Stimulated activated CD4-positive, alpha-beta T cell treated with anti-CD3 and anti-CD28 coated beads, Interleukin-1b, Interleukin-23, amount 100 ng/mL, for 4 hours (primary cell): ENCODE measurements at regions not wholly inside any gene's neighbourhood (a gene's known extent, or its start where the extent isn't known, plus 50 kb on each side); places are given as distances from the start of the nearest gene placed in this dataset.
A peak's percentile ranks its signal among the peaks of the same experiment; 100 is the strongest.

Experiments
- DNase-seq, 2 donors: peaks; one replicate each; pipeline ENCODE4 v3.0.0-alpha.2; 2020; ENCODE audit warnings: low read depth in 2 of 2

DNA sequence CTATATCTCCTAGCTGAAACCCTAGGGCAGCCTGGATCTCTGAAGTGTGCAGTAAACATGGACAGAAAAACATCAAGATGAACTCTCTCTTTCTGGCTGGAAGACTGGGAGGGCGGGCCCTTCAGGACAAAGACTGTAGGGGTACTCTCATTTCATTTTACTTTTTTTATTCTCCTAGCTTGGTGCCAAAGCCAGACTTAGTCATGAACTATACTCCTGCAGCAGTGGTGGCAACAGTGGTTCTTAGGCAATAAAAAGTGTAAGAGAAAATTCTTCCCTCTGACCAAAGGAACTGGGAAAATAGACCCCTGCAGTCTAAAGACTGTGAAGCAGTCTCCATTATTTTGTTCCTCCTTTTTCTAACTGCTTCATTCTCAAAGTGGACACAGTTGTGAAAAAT lies 213.8 kb upstream of the JUN start:
- no peak for DNase-seq

DNA sequence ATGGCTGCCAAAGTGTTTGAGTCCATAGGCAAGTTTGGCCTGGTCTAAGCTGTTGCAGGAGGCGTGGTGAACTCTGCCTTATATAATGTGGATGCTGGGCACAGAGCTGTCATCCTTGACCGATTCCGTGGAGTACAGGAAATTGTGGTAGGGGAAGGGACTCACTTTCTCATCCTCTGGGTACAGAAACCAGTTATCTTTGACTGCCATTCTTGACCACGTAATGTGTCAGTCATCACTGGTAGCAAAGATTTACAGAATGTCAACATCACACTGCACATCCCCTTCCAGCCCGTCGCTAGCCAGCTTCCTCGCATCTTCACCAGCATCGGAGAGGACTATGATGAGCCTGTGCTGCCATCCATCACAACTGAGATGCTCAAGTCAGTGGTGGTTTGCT lies 215.8 kb upstream of the JUN start:
- DNase-seq: no peak

DNA sequence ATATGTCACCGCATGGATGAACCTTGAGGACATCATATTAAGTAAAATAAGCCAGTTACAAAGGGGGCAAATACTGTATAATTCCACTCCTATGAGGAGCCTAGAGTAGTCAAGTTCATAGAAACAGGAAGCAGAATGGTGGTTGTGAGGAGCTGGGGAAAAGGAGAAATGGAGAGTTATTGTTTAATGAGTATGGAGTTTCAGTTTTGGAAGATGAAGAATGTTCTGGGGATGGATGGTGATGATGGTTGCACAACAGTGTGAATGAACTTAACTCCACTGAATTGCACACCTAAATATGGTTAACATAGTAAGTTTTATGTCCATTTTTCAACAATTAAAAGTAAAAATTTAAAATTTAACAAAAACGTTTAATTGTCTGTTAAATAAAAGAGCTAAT lies 220.9 kb upstream of the JUN start:
- DNase-seq: no peak

DNA sequence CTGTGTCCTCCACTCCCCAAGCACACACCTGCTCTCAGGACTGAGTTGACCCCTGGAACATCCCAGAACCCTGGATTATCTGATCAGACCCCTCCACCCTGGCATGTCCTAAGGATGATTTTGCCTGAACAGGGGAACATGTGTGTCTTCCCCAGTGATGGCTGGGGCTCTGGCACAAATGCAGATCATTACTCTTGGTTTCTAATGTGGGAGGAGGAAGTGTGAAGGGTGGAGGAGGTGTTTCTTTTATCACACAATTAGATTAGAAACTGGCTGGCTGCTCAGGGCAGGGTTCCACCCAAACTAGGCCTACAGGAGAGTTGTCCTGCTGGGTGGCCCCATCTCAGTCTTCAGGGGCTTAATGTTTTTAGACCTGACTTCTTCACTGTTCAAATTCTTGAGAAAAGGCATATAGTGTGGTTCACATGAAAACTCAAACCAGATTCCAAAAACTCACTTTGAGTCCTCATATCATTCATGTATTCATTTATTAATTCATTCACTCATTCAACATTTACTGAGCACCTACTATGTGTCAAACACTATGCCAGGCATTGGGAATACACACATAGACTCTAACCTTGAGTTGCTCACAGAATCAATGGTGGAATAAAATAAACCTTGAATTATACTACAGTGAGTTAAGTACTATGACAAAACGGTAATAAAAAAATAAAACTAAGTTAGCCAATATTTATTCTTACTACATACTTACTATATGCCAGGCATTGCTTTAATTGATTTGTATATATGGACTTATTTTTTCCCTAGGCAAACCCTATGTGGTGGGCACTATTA lies 221.8 kb upstream of the JUN start:
- no peak for DNase-seq

DNA sequence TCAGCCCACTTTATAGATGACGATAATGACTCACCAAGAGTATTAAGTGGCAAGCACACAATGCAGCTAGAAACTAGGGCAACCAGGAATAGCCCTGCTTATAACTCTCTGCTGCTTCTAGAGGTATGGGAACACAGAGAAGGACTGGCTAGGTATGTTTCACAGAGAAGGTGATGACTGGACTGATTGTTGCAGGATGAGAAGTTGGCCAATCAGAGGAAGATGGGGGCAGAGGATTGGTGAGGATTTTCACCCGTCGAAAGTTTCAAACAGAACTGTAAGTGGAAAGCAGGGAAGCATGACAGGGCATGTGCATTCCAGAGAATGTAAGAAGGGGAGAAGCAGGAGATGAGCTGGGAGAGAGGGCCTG lies 222.4 kb upstream of the JUN start:
- DNase-seq: no peak

DNA sequence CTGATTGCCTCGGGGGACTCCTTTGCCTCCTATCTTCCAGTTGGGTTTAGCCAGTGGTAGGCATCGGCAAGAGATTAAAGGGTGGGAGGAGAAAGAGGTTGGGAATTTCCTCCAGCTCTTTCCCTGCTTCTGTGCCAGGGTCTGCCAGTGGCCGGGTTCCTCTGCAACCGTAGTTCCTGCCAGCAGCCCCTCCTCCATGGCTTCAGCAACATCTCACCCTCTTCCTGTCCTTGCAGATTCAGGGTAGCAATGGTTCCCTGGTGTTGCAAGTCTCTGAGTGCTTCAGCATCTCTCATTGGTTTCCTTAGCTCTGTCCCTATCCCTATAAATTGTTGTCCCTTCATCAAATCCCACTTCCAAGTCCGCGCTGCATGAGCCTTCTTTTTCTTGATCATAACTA lies 223.1 kb upstream of the JUN start:
- no peak for DNase-seq

DNA sequence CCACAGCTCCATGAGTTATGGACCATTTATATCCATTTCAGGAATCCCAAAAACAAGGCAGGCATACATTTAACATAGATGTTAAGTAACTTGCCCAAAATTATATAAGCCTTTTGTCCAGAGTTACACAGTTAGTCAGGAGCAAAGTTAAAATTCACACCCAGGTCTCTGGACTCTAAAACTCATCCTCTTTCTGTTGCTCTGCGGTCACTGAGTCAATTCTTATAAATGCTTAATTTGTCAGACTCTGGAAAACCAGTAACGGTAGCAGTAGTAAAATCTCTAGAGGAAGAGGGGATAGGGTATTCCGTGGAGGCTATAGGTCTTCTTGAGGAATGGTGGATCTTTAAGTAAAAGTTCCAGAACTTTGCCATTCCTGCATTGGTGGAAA lies 223.6 kb upstream of the JUN start:
- DNase-seq: no peak

DNA sequence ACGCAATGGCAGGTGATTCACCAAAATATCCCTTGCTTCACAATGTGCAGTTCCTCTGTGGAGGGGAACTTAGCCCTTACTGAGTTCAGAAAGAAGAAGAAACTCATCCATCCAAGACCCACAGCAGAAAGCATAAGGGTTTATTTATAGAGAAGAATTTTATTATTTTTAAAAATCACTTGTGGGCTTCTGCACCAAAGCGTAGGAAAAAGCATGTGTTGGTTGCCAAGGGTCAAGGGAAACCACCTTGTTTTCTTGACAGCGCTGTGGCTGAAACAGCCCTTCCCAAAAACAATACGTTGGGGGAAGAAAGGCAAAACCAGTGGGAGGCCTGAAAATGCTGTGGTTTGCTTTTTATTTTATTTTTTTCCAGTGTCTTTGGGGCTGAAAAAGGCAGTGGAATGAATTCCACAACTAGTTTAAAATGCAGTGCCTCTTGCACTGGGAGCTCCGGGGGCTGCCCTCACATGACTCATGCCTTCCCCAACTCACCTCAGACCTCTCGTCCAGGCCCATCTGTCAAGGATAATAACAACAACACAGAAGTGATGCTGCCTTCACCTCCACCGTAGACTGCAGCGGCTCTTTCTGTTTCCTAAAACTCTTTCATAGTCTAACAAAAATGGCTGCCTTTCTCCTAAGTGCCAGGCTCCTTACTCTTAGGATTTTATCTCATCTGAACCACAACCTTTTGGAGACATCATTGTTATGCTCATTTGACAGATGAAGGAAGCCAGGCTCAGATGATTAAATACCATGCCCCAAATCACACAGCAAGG lies 224.2 kb upstream of the JUN start:
- DNase-seq: no peak

DNA sequence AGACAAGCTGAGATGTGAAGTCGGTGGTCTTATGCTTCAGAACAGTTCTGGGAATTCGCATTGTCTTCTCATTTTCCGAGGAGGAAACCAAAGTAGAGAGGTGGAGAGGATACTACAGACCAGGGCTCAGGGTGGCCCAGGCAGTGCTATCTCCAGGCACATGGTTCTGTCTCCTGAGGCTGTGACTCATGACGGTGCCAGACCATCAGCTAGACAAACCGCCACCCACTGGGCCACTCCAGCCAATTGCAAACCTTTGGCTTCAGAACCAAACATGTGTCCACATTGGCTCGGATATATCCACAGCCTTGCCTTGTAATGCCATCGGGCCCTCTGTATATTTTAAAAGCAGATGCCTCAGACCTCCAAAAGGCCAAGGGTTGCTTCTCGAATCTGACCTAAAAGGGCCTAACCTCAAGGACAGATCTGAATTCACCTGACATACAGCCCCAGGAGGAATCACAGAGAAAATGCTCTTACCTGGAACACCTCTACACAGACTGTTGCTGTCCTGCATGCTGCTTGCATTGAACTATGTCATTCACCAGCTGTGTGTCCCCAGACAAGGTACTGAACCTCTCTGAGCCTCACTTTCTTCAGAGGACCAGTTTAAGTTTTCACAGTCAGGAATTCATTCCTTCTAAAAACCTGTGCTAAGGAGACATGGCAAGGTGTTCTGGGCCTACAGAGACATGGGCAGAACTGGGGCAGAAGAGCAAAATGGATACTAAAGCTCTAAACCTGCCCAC lies 224.9 kb upstream of the JUN start:
- no peak for DNase-seq

DNA sequence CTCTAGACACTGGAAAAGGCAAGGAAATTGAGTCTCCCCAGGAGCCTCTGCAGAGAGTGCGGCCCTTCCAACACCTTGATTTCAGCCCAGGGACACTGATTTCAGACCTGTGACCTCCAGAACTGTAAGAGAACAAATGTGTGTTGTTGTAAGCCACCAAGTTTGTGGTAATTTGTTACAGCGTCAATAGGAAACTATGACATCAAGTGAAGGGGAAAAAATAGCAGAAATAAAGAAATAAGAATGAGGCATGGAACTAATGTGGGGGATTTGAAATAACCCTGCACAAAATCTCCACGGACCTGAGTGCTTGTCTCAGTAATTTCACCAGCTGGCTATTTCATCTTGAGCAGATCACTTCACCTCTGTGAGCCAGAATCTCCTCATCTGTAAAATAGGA lies 227.8 kb upstream of the JUN start:
- DNase-seq: no peak

DNA sequence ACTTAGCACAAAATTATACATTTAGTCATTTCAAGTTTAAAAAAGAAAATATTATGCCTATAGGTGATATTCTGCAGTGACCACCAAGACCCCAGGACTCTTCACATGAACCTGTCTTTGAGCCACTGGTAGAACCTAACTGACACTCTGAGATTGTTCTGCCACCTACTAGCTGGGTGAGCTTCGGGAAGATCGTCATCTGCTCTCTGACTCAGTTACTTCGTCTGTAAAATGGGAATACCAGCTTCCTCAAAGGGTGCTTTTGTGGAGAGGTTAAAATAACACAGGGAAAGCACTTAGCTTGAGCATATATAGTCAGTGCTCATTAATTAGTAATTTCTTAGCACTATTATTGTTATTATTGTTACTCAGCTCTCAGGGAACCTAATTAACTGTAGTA lies 228.5 kb upstream of the JUN start:
- DNase-seq: no peak

DNA sequence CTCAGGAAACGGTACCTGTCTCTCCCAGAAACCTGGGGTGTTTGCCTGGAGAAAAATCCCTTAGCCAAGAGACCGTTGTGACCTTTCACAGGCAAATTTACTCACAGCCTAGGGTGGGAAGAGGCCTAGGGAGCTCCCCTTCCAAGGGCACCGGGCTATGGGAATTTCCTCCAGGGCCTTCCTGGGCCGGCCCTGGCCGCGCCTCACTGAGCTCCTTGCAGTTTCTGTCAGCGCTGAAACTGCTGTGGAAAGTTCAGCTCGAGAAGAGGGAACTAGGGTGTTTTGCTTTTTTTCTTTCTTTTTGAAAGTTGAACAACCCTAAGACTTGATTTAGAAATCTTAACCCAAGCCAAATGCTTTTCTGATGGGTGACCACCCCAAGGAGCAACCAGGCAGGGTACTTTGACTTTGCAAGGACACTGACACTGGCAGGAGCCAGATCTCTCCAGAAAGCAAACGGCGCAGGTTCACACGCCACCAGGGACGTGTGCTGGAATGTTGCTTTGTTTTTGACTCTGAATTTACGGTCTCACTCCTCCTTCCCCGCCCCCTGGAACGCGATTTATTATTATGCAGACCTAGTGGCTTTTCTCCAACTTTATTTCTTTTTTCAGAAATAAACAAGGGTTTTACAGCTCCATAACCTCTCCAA lies 229.6 kb upstream of the JUN start:
- DNase-seq: no peak

DNA sequence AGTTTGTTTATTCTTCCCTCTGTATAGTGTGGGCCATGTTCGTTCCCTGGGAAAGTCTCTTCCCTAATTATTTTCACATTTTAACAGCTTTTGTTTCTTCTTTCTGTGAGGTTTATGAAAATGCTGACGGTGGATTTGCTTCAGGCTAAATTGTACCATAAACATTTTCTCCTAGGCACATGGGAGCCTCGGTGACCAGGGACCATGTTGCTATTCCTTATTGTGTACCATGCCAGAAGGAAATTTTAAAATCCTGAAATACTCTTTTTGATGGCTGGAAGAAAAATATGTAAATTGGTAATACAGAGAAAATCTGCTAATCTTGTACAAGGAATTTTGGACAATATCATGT lies 230.1 kb upstream of the JUN start:
- no peak for DNase-seq

DNA sequence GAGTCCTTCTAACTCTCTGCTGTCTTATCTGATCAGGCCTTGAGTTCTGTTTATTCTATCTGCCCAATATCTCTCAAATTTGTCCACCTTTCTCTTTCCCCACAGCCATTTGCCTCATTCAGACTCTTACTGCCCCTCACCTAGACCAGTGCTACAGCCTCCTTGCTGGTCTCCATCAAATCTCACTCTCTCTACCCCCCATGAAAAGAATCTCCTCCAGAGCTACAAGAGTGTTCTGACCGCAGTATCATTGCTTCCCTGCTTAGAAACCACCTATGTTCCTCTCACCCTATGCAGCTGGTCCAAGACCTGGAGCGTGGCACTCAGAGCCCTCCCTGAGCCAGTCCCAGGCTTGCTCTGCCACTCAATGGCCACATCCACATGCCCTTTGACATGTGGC lies 231.0 kb upstream of the JUN start:
- DNase-seq: no peak

DNA sequence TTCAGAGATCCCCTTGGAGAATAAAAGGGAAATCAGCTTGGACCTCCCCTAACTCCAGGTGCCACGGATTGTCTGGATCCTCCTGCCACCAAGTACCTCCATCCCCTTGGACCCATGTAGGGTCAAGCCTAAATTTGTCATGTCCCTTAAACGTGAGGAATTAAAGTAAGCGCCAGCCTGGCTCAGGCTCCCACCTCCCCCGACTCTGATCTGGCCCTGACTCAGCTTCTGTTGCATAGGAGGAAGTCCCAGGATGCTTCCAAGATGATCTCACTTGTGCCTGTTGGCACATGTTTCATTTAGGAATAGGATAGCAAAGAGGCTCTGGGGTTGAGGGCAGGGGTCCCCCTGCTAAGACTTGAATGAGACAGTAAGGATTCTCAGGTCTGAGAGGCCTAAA lies 231.9 kb upstream of the JUN start:
- no peak for DNase-seq

DNA sequence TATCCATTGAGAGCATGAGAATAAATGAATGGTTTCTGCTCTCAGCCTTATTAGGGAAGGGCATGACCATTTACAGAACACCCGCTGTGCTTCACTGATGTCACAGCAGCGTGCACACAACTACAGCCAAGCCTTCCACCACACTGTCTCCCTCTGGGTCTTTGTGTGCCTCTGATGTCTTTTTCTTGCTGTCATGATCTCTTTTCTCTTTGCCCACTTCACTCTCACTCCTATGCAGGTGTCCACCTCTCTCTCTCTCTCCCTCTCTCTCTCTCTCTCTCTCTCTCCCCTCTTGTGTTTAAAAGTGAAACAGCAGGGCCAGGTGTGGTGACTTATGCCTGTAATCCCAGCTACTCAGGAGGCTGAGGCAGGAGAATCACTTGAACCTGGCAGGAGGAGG lies 232.5 kb upstream of the JUN start:
- DNase-seq: no peak

DNA sequence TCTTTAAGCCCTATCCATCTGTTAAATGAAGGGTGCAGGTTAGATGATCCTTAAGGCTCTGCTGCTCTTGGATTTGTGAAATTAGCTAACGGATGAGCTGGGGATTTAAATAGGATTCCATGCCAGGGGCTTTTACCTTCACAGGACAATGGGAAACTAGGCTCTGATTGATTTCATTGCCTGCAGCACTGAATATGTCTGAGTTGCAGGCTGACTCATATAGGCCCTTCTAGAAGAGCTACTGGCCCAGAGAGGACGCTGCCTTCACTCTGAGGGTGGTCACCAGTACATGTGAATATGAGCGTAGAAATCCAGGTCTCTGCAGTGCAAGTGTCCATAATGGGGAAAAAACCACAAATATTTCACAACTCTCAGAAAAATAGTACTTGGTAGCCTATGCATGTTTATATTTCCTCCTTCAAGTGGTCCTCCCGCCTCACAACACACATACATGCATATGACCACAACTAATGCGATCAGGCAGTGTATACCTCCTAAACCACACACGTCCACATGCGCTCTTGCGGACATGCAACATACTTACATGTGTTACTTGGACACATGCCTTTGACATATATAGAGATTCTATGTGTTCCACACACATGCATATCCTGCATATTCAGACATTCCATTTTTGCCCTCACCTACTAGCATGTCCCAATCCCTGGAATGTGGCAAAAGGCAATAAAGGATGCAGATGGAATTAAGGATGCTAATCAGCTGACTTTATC lies 233.8 kb upstream of the JUN start:
- DNase-seq: no peak

DNA sequence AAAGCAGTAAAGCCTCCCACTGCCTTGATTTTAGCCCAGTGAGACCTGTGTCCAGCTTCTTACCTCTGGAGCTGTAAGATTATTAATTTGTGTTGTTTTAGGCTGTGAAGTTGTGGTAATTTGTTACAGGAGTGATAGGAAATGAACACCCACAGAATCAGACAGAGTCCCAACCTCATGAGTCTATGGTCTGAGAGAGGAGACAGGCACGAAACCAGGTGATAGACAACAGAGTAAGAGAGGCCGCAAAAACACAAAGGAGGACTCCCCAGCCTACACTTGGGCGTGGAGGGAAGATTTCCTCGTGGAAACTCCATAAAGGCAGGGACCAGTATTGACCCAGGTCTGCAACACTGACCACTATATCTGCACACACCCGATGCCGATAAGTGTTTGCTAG lies 234.6 kb upstream of the JUN start:
- no peak for DNase-seq

DNA sequence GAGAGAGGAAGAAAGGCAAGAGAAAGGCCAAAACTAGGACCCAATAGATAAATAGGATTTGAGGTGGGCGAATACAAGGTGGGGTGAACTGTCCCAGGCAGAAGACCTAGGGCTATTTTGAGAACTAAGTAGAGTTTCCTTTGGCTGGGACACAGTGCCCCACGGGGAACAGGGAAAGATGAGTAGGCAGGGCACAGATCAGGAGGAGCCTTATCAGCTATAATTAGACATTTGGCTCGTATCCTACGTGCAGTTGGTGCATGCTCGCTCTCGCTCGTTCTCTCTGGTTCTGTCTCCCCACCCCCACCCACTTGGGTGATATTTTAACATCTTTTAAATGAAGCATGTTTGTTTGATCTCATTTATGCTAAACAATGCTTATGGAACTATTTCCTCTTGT lies 235.0 kb upstream of the JUN start:
- DNase-seq: no peak

DNA sequence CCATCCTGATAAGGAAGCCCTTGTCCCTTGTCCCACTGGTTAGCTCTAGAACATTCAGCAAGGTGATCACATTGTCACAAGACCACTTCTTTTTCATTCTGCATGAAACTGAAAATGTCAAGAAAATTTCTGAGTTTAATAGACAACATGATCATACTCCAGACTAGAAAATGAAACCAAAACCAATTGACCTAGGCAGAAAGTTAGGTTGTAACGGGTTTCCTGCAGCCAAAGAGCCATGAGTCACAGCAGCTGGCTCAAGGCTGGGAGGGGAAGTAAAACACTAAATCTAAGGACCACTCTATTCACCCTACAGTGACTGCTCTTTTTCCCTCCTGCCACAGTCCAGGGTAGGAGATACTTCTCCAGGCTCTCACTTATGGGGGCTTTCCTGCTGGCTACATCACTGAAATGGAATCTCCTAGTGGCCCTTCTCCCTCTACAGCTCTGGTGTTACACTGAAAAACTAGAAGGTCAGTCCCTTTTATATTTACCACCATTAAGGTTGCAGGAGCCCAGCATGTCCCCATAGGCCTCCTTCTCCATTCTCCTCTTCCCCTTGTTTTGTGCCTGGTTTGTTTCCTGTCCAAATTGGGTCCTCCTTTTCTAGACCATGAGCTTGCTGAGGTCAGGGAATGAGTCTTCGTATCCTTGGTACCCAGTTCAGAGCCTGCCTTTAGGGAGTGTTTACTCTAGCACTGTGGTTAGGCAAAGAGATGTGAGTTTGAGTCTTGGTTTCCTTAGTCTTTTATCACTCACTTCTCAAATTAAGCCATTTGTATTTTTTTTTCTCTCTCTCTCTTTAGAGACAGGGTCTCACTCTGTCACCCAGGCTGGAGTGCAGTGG lies 236.5 kb upstream of the JUN start:
- DNase-seq: peak; percentile 4 to 27

DNA sequence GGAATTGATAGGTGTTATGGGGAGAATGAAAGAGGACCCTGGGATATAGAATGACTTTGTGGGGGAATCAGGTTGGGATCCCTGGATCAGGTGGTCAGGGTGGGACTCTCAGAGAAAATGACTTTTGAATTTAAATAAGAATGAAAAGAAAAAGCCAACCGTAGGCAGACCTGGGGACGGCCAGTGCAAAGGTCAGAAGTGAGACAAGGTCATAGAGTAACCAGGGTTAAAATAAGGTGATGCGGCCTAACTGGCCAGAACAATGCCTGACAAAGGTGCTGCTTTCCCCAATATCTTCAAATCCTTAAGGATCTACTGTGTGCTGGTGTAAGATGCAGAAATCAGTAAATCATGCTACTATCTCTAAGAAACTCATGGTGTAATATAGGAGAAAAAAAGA lies 238.4 kb upstream of the JUN start:
- no peak for DNase-seq
